GM23338 (cell line): ENCODE measurements at regions not wholly inside any gene's neighbourhood (a gene's known extent, or its start where the extent isn't known, plus 50 kb on each side); places are given as distances from the start of the nearest gene placed in this dataset.

ENCODE experiments used
- ATAC-seq: fragments of 200-7000 bp; cut with Tn5 transposase; 3 replicates; pipeline ENCODE4 v1.9.1; 2020
- DNase-seq: peaks from one replicate; pipeline ENCODE4 v3.0.0-alpha.2; 2015; ENCODE audit warnings: low spot score
- H2AFZ ChIP-seq: fragments of 200-600 bp; sonication (generic); 2 replicates; pipeline ENCODE4 v1.8.0; 2016; ENCODE audit warnings: antibody characterized with exemption, mild to moderate bottlenecking, moderate library complexity
- H3F3A ChIP-seq: fragments of 200-600 bp; sonication (generic); replicated peaks from 2 replicates; pipeline ENCODE4 v1.8.0; 2017; ENCODE audit warnings: antibody characterized with exemption, mixed run types, low read depth
- H3K27ac ChIP-seq: fragments of 200-600 bp; sonication (generic); 2 replicates; pipeline ENCODE4 v1.6.1; 2016; ENCODE audit warnings: low read depth
- H3K27me3 ChIP-seq: fragments of 200-600 bp; sonication (generic); 2 replicates; pipeline ENCODE4 v1.8.0; 2016; ENCODE audit warnings: mild to moderate bottlenecking, mixed run types, moderate library complexity; ENCODE audit not compliant: insufficient read depth
- H3K36me3 ChIP-seq: fragments of 200-600 bp; sonication (generic); 2 replicates; pipeline ENCODE4 v1.8.0; 2016; ENCODE audit warnings: mild to moderate bottlenecking; ENCODE audit not compliant: insufficient read depth
- H3K4me1 ChIP-seq: fragments of 200-600 bp; sonication (generic); 2 replicates; pipeline ENCODE4 v1.8.0; 2016; ENCODE audit warnings: mild to moderate bottlenecking, moderate library complexity; ENCODE audit not compliant: insufficient read depth
- H3K4me2 ChIP-seq: fragments of 200-600 bp; sonication (generic); 2 replicates; pipeline ENCODE4 v1.7.1; 2017; ENCODE audit warnings: mixed run types
- H3K4me3 ChIP-seq: fragments of 200-600 bp; sonication (generic); 2 replicates; pipeline ENCODE4 v1.6.1; 2016; ENCODE audit warnings: mixed run types
- H3K79me2 ChIP-seq: fragments of 200-600 bp; sonication (generic); replicated peaks from 2 replicates; pipeline ENCODE4 v1.8.0; 2017; ENCODE audit warnings: mild to moderate bottlenecking; ENCODE audit not compliant: insufficient read depth
- H3K9me2 ChIP-seq: fragments of 200-600 bp; sonication (generic); 2 replicates; pipeline ENCODE4 v1.8.0; 2017; ENCODE audit not compliant: insufficient read depth
- H4K20me1 ChIP-seq: fragments of 200-600 bp; sonication (generic); replicated peaks from 2 replicates; pipeline ENCODE4 v1.8.0; 2017; ENCODE audit warnings: mild to moderate bottlenecking; ENCODE audit not compliant: insufficient read depth
- H3K27ac Mint-ChIP-seq: 2 replicates; pipeline ENCODE4 v1.8.0; 2020; ENCODE audit warnings: inconsistent platforms, mild to moderate bottlenecking, moderate library complexity, mixed read lengths
- H3K27me3 Mint-ChIP-seq: 3 replicates; pipeline ENCODE4 v1.8.0; 2022; ENCODE audit warnings: low read depth, mild to moderate bottlenecking, moderate library complexity, mixed read lengths, inconsistent platforms; ENCODE audit not compliant: insufficient read depth, poor library complexity
- H3K36me3 Mint-ChIP-seq: 3 replicates; pipeline ENCODE4 v1.8.0; 2021; ENCODE audit warnings: low read depth, mild to moderate bottlenecking, inconsistent platforms, moderate library complexity, mixed read lengths
- H3K4me1 Mint-ChIP-seq: 3 replicates; pipeline ENCODE4 v1.8.0; 2020; ENCODE audit warnings: mild to moderate bottlenecking, inconsistent platforms, mixed read lengths
- H3K4me3 Mint-ChIP-seq: 3 replicates; pipeline ENCODE4 v1.8.0; 2021; ENCODE audit warnings: moderate library complexity, mild to moderate bottlenecking, inconsistent platforms, mixed read lengths
- H3K9me3 Mint-ChIP-seq: 3 replicates; pipeline ENCODE4 v1.8.0; 2020; ENCODE audit warnings: moderate library complexity, mild to moderate bottlenecking, inconsistent platforms, mixed read lengths
- CREB1 ChIP-seq: fragments of 250-450 bp; sonication (Bioruptor Pico); IDR thresholded peaks from 2 replicates; pipeline ENCODE4 v1.5.0; 2020; ENCODE audit warnings: low read depth, mild to moderate bottlenecking, moderate library complexity
- CTCF ChIP-seq, 2 experiments: fragments of 200-600 bp in 1 of 2; sonication (generic) in 1 of 2; conservative IDR thresholded peaks; 2 replicates each; pipeline versions ENCODE4 v1.5.1 to v1.6.1; 2016 to 2017; ENCODE audit warnings: antibody characterized with exemption in 2 of 2, low read depth in 2 of 2, mild to moderate bottlenecking in 2 of 2, moderate library complexity in 1 of 2
- ETS1 ChIP-seq: IDR thresholded peaks from 2 replicates; pipeline ENCODE4 v1.6.1; 2016; ENCODE audit warnings: antibody characterized with exemption
- EZH2 ChIP-seq: fragments of 200-600 bp; sonication (generic); IDR thresholded peaks from one replicate; pipeline ENCODE4 v1.8.0; 2017; ENCODE audit warnings: antibody characterized with exemption, mild to moderate bottlenecking, low read depth; ENCODE audit not compliant: unreplicated experiment
- EZH2phosphoT487 ChIP-seq: fragments of 200-600 bp; sonication (generic); IDR thresholded peaks from one replicate; pipeline ENCODE4 v1.8.1; 2018; ENCODE audit warnings: antibody characterized with exemption; ENCODE audit not compliant: unreplicated experiment
- JUNB ChIP-seq: IDR thresholded peaks from one replicate; pipeline ENCODE4 v1.6.1; 2016; ENCODE audit warnings: antibody characterized with exemption; ENCODE audit not compliant: unreplicated experiment
- NANOG ChIP-seq: IDR thresholded peaks from 2 replicates; pipeline ENCODE4 v1.6.1; 2016; ENCODE audit warnings: antibody characterized with exemption, borderline replicate concordance
- POLR2AphosphoS5 ChIP-seq: IDR thresholded peaks from 2 replicates; pipeline ENCODE4 v1.6.1; 2016; ENCODE audit warnings: antibody characterized with exemption, low read depth
- STAT1 ChIP-seq: IDR thresholded peaks from one replicate; pipeline ENCODE4 v1.6.1; 2016; ENCODE audit warnings: antibody characterized with exemption; ENCODE audit not compliant: unreplicated experiment
- ZNF114 ChIP-seq: fragments of 250-450 bp; sonication (Bioruptor Pico); IDR thresholded peaks from 2 replicates; pipeline ENCODE4 v1.5.0; 2020; ENCODE audit warnings: mild to moderate bottlenecking, moderate library complexity
- ZNF331 ChIP-seq: fragments of 250-450 bp; sonication (Bioruptor Pico); IDR thresholded peaks from 2 replicates; pipeline ENCODE4 v1.5.0; 2020; ENCODE audit warnings: low read depth, mild to moderate bottlenecking, moderate library complexity
- TF ChIP-seq, protein P1 (sequence below): fragments of 250-450 bp; sonication (Bioruptor Pico); IDR thresholded peaks from 2 replicates; pipeline ENCODE4 v1.5.0; 2020; ENCODE audit warnings: mild to moderate bottlenecking, moderate library complexity

GRCh38 chr20:60306551-60306950, 348.3 kb downstream of the CDH26 start:
- Histone ChIP-seq H3K36me3 (no peaks in the 10 kb centered on the region), H2AFZ (no peak overlapping the region), H3K9me2 (no peaks in the 10 kb centered on the region), H3F3A (no peaks in the 10 kb centered on the region), H3K4me3 (no peak overlapping the region), H4K20me1 (no peaks in the 10 kb centered on the region), H3K79me2 (no peaks in the 10 kb centered on the region), H3K4me2 (no peak overlapping the region), H3K4me1 (no peaks in the 10 kb centered on the region), H3K27ac (no peak overlapping the region), H3K27me3 (no peaks in the 10 kb centered on the region)
- Mint-ChIP-seq H3K27me3 (peaks cover 5% of the 10 kb centered on the region), H3K4me3 (no peak overlapping the region), H3K27ac (no peak overlapping the region), H3K9me3 (peaks cover 15% of the 10 kb centered on the region), H3K36me3 (peaks cover 3% of the 10 kb centered on the region; the same call in 1 of the 3 replicates), H3K4me1 (no peaks in the 10 kb centered on the region; the same call in 2 of the 3 replicates)
- DNase-seq: no peak
- no peak for ATAC-seq
- TF ChIP-seq EZH2phosphoT487 (no peak), JUNB (no peak), NANOG (no peak)

GRCh38 chr20:60310560-60311349, 352.5 kb downstream of the CDH26 start:
- H3K4me3 ChIP-seq: no peak overlapping the region
- ATAC-seq: no peak
- H3K27me3 Mint-ChIP-seq: peaks cover 9% of the 10 kb centered on the region
- no peak for TF ChIP-seq STAT1
- no peak for TF ChIP-seq ZNF114 (CRISPR knock-in tag)
- no peak for TF ChIP-seq CREB1
- no peak for TF ChIP-seq POLR2AphosphoS5
- no peak for TF ChIP-seq ETS1
- TF ChIP-seq NANOG: no peak
- TF ChIP-seq EZH2: no peak
- no peak for TF ChIP-seq CTCF (conservative IDR thresholded peaks at IDR 0.05; ENCODE audit: low read depth in 2 of 2)
- no peak for TF ChIP-seq ZNF331 (CRISPR knock-in tag)
- TF ChIP-seq, protein P1, sequence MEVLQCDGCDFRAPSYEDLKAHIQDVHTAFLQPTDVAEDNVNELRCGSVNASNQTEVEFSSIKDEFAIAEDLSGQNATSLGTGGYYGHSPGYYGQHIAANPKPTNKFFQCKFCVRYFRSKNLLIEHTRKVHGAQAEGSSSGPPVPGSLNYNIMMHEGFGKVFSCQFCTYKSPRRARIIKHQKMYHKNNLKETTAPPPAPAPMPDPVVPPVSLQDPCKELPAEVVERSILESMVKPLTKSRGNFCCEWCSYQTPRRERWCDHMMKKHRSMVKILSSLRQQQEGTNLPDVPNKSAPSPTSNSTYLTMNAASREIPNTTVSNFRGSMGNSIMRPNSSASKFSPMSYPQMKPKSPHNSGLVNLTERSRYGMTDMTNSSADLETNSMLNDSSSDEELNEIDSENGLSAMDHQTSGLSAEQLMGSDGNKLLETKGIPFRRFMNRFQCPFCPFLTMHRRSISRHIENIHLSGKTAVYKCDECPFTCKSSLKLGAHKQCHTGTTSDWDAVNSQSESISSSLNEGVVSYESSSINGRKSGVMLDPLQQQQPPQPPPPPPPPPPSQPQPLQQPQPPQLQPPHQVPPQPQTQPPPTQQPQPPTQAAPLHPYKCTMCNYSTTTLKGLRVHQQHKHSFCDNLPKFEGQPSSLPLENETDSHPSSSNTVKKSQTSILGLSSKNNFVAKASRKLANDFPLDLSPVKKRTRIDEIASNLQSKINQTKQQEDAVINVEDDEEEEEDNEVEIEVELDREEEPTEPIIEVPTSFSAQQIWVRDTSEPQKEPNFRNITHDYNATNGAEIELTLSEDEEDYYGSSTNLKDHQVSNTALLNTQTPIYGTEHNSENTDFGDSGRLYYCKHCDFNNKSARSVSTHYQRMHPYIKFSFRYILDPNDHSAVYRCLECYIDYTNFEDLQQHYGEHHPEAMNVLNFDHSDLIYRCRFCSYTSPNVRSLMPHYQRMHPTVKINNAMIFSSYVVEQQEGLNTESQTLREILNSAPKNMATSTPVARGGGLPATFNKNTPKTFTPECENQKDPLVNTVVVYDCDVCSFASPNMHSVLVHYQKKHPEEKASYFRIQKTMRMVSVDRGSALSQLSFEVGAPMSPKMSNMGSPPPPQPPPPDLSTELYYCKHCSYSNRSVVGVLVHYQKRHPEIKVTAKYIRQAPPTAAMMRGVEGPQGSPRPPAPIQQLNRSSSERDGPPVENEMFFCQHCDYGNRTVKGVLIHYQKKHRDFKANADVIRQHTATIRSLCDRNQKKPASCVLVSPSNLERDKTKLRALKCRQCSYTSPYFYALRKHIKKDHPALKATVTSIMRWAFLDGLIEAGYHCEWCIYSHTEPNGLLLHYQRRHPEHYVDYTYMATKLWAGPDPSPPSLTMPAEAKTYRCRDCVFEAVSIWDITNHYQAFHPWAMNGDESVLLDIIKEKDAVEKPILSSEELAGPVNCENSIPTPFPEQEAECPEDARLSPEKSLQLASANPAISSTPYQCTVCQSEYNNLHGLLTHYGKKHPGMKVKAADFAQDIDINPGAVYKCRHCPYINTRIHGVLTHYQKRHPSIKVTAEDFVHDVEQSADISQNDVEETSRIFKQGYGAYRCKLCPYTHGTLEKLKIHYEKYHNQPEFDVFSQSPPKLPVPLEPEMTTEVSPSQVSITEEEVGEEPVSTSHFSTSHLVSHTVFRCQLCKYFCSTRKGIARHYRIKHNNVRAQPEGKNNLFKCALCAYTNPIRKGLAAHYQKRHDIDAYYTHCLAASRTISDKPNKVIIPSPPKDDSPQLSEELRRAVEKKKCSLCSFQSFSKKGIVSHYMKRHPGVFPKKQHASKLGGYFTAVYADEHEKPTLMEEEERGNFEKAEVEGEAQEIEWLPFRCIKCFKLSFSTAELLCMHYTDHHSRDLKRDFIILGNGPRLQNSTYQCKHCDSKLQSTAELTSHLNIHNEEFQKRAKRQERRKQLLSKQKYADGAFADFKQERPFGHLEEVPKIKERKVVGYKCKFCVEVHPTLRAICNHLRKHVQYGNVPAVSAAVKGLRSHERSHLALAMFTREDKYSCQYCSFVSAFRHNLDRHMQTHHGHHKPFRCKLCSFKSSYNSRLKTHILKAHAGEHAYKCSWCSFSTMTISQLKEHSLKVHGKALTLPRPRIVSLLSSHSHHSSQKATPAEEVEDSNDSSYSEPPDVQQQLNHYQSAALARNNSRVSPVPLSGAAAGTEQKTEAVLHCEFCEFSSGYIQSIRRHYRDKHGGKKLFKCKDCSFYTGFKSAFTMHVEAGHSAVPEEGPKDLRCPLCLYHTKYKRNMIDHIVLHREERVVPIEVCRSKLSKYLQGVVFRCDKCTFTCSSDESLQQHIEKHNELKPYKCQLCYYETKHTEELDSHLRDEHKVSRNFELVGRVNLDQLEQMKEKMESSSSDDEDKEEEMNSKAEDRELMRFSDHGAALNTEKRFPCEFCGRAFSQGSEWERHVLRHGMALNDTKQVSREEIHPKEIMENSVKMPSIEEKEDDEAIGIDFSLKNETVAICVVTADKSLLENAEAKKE (CRISPR knock-in tag): no peak
- no peak for TF ChIP-seq JUNB

More at GRCh38 chr20:60310560-60311349, 352.5 kb downstream of the CDH26 start:
- Histone ChIP-seq H4K20me1 (no peaks in the 10 kb centered on the region), H3K4me1 (no peaks in the 10 kb centered on the region), H3K9me2 (no peaks in the 10 kb centered on the region), H3K27ac (no peak overlapping the region), H3K36me3 (no peaks in the 10 kb centered on the region), H3K27me3 (no peaks in the 10 kb centered on the region), H2AFZ (no peak overlapping the region), H3F3A (no peaks in the 10 kb centered on the region), H3K79me2 (no peaks in the 10 kb centered on the region), H3K4me2 (no peak overlapping the region)
- no peaks in the 10 kb centered on the region; the same call in 2 of the 3 replicates for H3K4me1 Mint-ChIP-seq
- DNase-seq: no peak
- H3K9me3 Mint-ChIP-seq: peaks cover 47% of the 10 kb centered on the region
- no peak overlapping the region for H3K27ac Mint-ChIP-seq
- no peak overlapping the region for H3K4me3 Mint-ChIP-seq
- peaks cover 3% of the 10 kb centered on the region; the same call in 2 of the 3 replicates for H3K36me3 Mint-ChIP-seq
